HG02840 (cell line): ENCODE measurements at regions not wholly inside any gene's neighbourhood (a gene's known extent, or its start where the extent isn't known, plus 50 kb on each side); places are given as distances from the start of the nearest gene placed in this dataset.

Experiments used
- ATAC-seq: cut with Tn5 transposase; IDR thresholded peaks from one replicate; pipeline ENCODE4 v1.9.1; 2021; ENCODE audit warnings: mild to moderate bottlenecking, moderate library complexity, moderate number of reproducible peaks; ENCODE audit not compliant: unreplicated experiment, low FRiP score

- no peak for ATAC-seq
Observed at GRCh38 chr16:17617021-17617552, 146.3 kb upstream of the XYLT1 start.

- no peak for ATAC-seq
Observed at GRCh38 chr16:17612336-17612735, 141.6 kb upstream of the XYLT1 start.

GRCh38 chr16:17607609-17608008, 136.8 kb upstream of the XYLT1 start:
- ATAC-seq, result no peak

DNA sequence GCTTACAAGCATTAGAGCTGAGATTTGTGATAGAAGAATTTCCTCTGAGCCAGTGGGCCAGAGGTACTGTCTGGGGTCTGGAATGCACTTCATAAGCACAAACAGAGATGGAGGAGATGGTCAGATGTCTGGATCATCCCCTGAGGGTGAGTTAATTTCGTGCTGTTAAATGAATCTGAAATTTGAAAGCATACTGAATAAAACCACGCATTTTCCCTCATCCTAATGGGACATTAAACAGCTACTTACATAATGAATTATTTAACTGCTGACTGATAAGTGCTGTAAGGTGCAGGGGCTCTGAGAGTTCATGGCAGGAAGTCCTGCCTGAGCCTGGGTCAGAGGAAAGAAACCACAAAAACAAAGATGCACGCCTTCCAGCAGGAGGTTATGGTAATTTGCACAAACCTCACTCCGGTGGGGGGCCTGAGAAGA, 136.3 kb upstream of the XYLT1 start:
- no peak for ATAC-seq

- no peak for ATAC-seq
Observed at GRCh38 chr16:17606460-17606859, 135.7 kb upstream of the XYLT1 start.

DNA sequence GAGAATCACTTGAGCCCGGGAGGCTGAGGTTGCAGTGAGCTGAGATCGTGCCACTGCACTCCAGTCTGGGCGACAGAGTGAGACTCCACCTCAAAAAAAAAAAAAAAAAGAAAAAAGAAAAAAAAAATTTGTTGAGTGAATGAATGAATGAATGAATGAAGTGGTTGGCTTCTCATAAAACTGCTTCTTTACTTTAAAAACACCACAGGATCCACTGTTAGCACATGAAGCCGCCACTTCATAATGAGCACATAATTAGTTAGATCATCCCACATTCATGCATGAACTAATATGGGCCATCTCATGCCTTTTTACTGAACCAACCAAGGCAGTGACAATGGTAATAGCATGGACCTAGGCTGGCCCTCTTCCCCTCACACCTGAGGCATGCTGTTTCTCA, 135.0 kb upstream of the XYLT1 start:
- ATAC-seq, result no peak

DNA sequence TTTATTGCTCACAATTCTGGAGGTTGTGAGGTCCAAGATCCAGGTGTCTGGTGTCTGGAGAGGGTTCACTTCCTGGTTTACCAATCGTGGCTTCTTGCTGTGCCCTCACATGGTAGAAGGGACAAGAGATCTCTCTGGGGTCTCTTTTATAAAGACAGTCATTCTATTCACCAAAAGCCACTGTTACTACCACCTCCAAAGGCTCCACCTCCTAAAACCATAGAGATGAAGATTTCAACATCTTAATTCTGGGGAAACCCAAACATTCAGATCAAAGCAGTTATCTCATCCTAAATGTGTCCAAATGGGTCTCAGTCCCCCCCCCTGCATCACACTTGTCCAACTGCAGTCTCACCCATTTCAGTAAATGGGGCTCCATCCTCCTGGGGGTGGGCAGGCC, 132.9 kb upstream of the XYLT1 start:
- no peak for ATAC-seq

DNA sequence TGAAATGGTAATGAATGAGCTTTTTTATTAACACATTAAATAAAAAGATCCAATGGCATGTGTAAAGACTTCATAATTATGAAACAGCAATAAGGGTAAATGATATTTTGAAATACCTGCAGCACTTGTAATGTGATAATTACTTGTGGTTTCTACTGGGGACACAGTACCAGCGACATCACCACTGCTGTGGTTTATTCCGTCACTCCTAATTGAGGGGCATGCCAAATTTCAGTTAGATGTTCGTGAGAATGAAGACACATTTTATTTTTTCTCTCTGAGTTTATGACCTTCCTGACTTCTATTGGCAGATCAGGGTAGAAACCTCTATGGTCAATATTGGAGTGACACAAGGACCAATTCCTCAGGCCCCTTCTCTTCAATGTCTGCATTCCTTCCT, 131.9 kb upstream of the XYLT1 start:
- ATAC-seq, result no peak

DNA sequence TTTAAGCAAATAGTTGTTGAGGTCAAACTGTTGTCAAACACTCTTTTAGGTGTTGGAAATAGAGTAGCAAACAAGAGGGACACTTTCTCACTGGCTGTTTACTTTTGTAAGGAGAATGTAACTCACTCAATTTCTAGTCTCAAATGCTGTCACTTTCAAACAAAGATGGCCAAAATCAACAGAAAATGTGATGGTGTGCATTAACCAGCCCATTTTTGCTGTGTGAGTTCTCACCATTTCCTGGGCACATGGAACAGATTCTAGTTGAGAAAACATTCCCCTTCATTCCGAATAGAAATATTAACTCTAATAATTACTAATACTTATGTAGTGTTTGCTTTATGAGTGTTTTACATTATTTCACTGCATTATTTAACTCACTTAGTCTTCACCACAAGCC, 128.2 kb upstream of the XYLT1 start:
- no peak for ATAC-seq

- ATAC-seq, result no peak
Observed at GRCh38 chr16:17591655-17592405, 121.1 kb upstream of the XYLT1 start.

GRCh38 chr16:17590711-17591654, 120.2 kb upstream of the XYLT1 start:
- ATAC-seq, result no peak

- ATAC-seq, result no peak
Observed at GRCh38 chr16:17589898-17590297, 119.1 kb upstream of the XYLT1 start.

GRCh38 chr16:17585449-17586074, 114.8 kb upstream of the XYLT1 start:
- no peak for ATAC-seq

GRCh38 chr16:17578981-17579874, 108.5 kb upstream of the XYLT1 start:
- no peak for ATAC-seq

GRCh38 chr16:17574256-17574655, 103.5 kb upstream of the XYLT1 start:
- no peak for ATAC-seq

DNA sequence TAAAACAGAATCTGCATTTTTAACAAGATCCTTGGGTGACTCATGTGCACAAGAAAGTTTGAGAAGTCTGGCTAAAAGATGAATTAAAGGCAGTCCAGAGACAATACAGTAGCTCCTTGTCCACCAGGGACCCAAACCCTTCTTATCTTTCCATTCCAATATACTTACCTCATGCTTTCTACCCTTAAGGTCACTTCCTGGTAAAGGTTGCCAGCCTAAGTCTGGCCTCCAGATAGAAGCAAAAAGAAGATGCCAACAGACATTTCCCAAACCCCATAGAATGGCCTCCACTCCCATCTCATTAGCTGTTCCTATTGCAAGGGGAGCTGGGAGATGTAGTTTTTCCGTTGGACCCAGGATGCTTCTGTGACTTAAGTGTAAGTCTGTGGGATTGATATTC, 101.4 kb upstream of the XYLT1 start:
- no peak for ATAC-seq

GRCh38 chr16:17571499-17572093, 100.8 kb upstream of the XYLT1 start:
- ATAC-seq, result no peak

GRCh38 chr16:17568239-17568638, 97.5 kb upstream of the XYLT1 start:
- ATAC-seq, result no peak

DNA sequence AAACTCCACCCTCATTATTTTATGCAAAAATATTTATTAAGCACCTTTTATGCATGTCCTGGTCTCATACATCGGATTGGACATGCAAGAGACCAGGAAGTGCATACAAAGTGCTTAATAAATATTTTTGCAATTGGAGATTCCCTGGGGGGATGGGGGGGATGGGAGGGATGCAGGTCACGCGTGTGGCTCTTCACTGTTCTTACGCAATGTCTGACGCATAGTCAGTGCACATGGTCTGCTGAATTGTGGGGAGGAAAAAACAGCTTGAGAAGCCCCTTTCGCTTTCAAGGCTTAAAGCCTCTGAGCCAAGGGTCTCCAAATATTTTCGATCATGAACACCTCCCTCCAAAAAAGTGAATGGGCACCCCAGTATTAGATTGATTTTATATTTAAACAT, 96.7 kb upstream of the XYLT1 start:
- ATAC-seq, result no peak
